HG02938 (cell line): ENCODE measurements at regions not wholly inside any gene's neighbourhood (a gene's known extent, or its start where the extent isn't known, plus 50 kb on each side); places are given as distances from the start of the nearest gene placed in this dataset.

Experiments
- ATAC-seq: cut with Tn5 transposase; IDR thresholded peaks from one replicate; pipeline ENCODE4 v1.9.1; 2021; ENCODE audit warnings: mild to moderate bottlenecking, moderate library complexity; ENCODE audit not compliant: unreplicated experiment

DNA sequence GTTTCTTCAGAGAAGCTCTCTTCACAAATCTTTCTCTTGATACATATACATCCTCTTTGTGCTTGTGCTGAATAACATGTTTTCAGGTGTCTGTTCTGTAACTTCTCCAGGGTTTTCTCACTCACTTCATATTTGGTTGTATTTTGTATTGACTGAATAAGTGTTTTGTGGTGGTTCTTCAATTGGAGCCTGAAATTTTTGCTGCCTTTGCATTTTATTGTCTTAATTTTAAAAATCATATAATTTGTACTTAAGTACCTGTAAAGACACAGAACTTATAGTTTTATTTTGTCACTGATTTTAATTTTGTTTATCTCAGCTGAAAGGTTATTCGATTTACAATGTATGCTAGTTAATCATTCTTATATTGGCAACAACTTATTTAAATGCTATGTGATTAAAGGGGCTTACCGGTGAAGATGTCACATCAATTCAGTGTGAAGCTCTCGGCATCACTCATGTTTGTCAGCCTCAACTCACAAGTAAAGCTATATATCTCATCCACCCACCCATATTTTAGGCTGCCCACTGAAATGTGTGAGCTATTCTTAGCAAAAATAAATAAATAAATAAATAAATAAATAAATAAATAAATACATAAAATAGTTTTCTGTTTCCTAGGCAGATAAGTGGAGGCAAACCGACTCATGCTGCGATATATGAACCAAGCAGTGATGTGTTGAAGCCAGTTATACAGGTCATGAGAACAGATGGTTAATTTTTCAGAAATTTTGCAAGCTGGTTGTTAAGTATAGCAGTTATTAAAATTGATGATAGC lies 76.4 kb upstream of the FSTL5 start:
- no peak for ATAC-seq

- ATAC-seq, result no peak
These were observed 73.9 kb upstream of the FSTL5 start for GRCh38 chr4:162237676-162238075.

GRCh38 chr4:162234595-162234994 lies 70.8 kb upstream of the FSTL5 start:
- no peak for ATAC-seq

DNA sequence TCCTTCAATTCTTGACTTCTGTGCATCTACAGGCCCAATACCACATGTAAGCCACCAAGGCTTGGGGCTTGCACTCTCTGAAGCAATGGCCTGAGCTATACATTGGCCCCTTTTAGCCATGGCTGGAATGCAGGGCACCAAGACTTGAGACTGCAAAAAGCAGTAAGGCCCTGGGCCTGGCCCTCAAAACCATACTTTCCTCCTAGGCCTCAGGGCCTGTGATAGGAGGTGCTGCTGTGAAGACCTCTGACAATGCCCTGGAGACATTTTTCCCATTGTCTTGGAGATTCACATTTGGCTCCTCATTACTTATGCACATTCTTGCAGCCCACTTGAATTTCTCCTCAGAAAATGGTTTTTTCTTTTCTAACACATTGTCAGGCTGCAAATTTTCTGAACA lies 68.5 kb upstream of the FSTL5 start:
- no peak for ATAC-seq

GRCh38 chr4:162229670-162230069 lies 65.9 kb upstream of the FSTL5 start:
- ATAC-seq, result no peak

- no peak for ATAC-seq
These were observed 57.3 kb upstream of the FSTL5 start for GRCh38 chr4:162221148-162221547.
